C4-2B (cell line): ENCODE measurements at regions not wholly inside any gene's neighbourhood (a gene's known extent, or its start where the extent isn't known, plus 50 kb on each side); places are given as distances from the start of the nearest gene placed in this dataset.

ENCODE experiments used
- H3K27ac ChIP-seq: fragments of 450-650 bp; 2 replicates; pipeline ENCODE4 v1.5.1; 2017
- CTCF ChIP-seq: fragments of 450-650 bp; conservative IDR thresholded peaks from 2 replicates; pipeline ENCODE4 v1.5.1; 2017; ENCODE audit warnings: mild to moderate bottlenecking
- ZFX ChIP-seq: fragments of 450-650 bp; IDR thresholded peaks from 2 replicates; pipeline ENCODE4 v1.6.1; 2017

GRCh38 chr2:60371219-60371618 lies 182.2 kb downstream of the BCL11A start:
- H3K27ac ChIP-seq, result no peak overlapping the region
- no peak for TF ChIP-seq ZFX
- no peak for TF ChIP-seq CTCF

GRCh38 chr2:60370814-60371213 lies 182.6 kb downstream of the BCL11A start:
- TF ChIP-seq CTCF (no peak), ZFX (no peak)
- no peak overlapping the region for H3K27ac ChIP-seq

DNA sequence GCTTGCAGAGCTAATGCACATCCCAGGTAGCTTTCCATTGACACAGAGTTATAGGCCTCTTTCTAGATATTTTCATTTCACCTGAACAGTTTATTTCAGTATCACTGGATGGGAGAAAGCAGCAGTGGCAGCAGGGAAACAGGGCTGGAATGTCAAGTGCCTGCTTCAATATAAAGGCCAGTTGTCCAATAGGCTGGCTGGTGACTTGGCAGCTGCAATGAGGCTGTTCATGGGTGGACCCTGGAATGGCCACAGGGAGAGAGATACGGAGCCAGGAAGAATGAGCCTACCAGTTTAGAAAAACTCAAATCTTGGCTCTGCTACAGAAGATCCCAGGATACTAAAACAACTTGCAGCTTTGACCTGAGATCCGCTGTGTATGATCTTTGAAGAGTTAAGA lies 185.0 kb downstream of the BCL11A start:
- H3K27ac ChIP-seq, result no peak overlapping the region
- TF ChIP-seq ZFX, result no peak
- no peak for TF ChIP-seq CTCF

DNA sequence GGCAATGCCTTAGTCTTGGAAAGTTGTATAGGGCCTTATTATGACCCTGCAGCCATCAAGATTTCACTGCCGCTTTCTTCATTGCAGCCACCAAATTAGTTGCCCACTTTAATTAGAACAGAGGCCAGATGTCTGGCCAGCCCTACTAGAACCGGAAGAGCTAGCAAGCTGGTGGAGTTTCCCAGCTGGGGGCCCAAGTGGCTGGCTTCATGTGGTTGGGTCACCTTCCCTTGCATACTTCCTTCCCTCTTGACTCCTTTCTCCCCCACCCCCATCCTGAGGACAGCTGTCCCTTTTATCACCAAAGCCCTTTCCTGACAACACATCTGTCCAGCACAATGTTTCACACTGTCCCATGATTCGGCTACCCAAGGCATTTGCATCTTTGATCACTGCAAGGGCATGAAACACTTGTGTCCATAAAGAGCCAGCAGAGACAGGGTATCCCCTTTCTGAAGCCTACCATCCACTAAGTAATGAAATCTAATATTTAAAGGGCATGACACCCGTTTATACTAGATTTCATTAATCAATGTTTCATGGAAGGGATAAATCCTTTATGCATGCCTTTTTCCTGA lies 187.2 kb downstream of the BCL11A start:
- no peak overlapping the region for H3K27ac ChIP-seq
- TF ChIP-seq CTCF (no peak), ZFX (no peak)

DNA sequence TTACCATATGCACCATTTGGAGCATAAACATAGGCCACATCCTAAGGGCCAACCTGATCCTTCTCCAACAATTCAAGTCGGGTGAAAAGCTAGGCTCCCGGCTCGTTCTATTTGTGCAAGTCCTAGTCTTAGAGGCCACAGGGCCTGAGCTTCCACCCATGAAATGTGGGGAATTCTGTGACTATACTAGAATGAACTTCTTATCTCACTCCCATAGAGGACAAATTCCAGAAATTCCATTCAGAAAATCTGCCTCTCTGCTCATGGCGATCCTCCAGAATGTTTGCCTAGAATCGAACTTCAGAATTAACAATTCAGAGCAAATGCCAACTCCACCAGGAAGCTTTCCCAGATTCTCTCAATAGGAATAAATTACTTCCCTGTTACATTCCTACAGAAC lies 187.9 kb downstream of the BCL11A start:
- TF ChIP-seq ZFX, result no peak
- no peak for TF ChIP-seq CTCF
- no peak overlapping the region for H3K27ac ChIP-seq

GRCh38 chr2:60364491-60364890 lies 189.0 kb downstream of the BCL11A start:
- TF ChIP-seq CTCF, result no peak
- TF ChIP-seq ZFX, result no peak
- H3K27ac ChIP-seq, result no peak overlapping the region

- H3K27ac ChIP-seq, result no peak overlapping the region
- no peak for TF ChIP-seq CTCF
- no peak for TF ChIP-seq ZFX
Measured at GRCh38 chr2:60361498-60361897, 192.0 kb downstream of the BCL11A start.
